B cell (primary cell): ENCODE measurements at regions not wholly inside any gene's neighbourhood (a gene's known extent, or its start where the extent isn't known, plus 50 kb on each side); places are given as distances from the start of the nearest gene placed in this dataset.

Source experiments
- ATAC-seq: fragments of 200-7000 bp; cut with Tn5 transposase; one replicate; pipeline ENCODE4 v1.10.0; 2021; ENCODE audit warnings: low read depth, mild to moderate bottlenecking, moderate number of reproducible peaks, moderate library complexity
- CTCF ChIA-PET: fragments of 350-600 bp; sonication (Branson Sonifier 250); formaldehyde crosslinking; loops from one replicate; lab custom pipeline; 2021; ENCODE audit warnings: antibody characterized with exemption, inconsistent platforms; lab: Charles Lee
- POLR2A ChIA-PET: fragments of 350-600 bp; sonication (Branson Sonifier 250); formaldehyde crosslinking; loops from one replicate; lab custom pipeline; 2021; ENCODE audit warnings: antibody characterized with exemption; lab: Charles Lee
- DNase-seq: peaks from one replicate; pipeline ENCODE4 v3.0.0; 2013
- H2AFZ ChIP-seq: 2 replicates; pipeline ENCODE4 v1.6.1; 2012; ENCODE audit warnings: mild to moderate bottlenecking, low read depth, low read length; ENCODE audit not compliant: insufficient read depth, poor library complexity, severe bottlenecking
- H3K27ac ChIP-seq, 2 donors: 1 replicate in 1 of 2; 2 replicates in 1 of 2; pipeline ENCODE4 v1.5.1; 2012 to 2013; ENCODE audit warnings: low read length in 2 of 2, mild to moderate bottlenecking in 2 of 2, moderate library complexity in 1 of 2
- H3K27me3 ChIP-seq, 4 experiments: fragments of 200-600 bp in 1 of 4; sonication (generic) in 1 of 4; replicated peaks in 1 of 4; 1 replicate in 2 of 4; 2 replicates in 2 of 4; pipeline versions ENCODE4 v1.6.1 to v1.7.0; 2013 to 2016; ENCODE audit warnings: low read length in 3 of 4, mild to moderate bottlenecking in 2 of 4, mixed read lengths in 1 of 4, moderate library complexity in 1 of 4; ENCODE audit not compliant: insufficient read depth in 4 of 4, control insufficient read depth in 3 of 4; ENCODE audit errors: control extremely low read depth in 1 of 4
- H3K36me3 ChIP-seq, 2 experiments: replicated peaks in 1 of 2; 1 replicate in 1 of 2; 2 replicates in 1 of 2; pipeline versions ENCODE4 v1.6.1 to v1.7.1; 2013; ENCODE audit warnings: low read length in 1 of 2; ENCODE audit not compliant: insufficient read depth in 2 of 2, control insufficient read depth in 1 of 2; ENCODE audit errors: control extremely low read depth in 1 of 2, extremely low read depth in 1 of 2
- H3K4me1 ChIP-seq, 2 donors: fragments of 200-600 bp in 1 of 2; sonication (generic) in 1 of 2; 1 replicate in 1 of 2; 2 replicates in 1 of 2; pipeline versions ENCODE4 v1.5.1 to v1.6.1; 2013 to 2017; ENCODE audit warnings: low read length in 2 of 2; ENCODE audit not compliant: control insufficient read depth in 2 of 2, insufficient read depth in 2 of 2
- H3K4me2 ChIP-seq: replicated peaks from 2 replicates; pipeline ENCODE3; 2012; ENCODE audit warnings: mild to moderate bottlenecking, low read depth, low read length; ENCODE audit not compliant: poor library complexity, severe bottlenecking
- H3K4me3 ChIP-seq, 5 experiments: fragments of 200-600 bp in 1 of 5; sonication (generic) in 1 of 5; 1 replicate in 3 of 5; 2 replicates in 2 of 5; pipeline versions ENCODE4 v1.5.1 to v1.7.0; 2011 to 2016; ENCODE audit warnings: low read length in 4 of 5, mild to moderate bottlenecking in 4 of 5, low read depth in 2 of 5, control low read depth in 1 of 5, moderate library complexity in 1 of 5; ENCODE audit not compliant: insufficient read depth in 1 of 5; ENCODE audit errors: control extremely low read depth in 1 of 5, extremely low read depth in 1 of 5
- H3K79me2 ChIP-seq: fragments of 200-600 bp; sonication (generic); one replicate; pipeline ENCODE4 v1.6.0; 2016; ENCODE audit warnings: low read length; ENCODE audit not compliant: control insufficient read depth, insufficient read depth
- H3K9ac ChIP-seq: fragments of 200-600 bp; sonication (generic); 2 replicates; pipeline ENCODE4 v1.6.1; 2017; ENCODE audit warnings: mild to moderate bottlenecking, low read length, moderate library complexity
- H3K9me3 ChIP-seq, 3 donors: one replicate each; pipeline versions ENCODE4 v1.6.1 to v1.7.1; 2013; ENCODE audit warnings: low read length in 2 of 3; ENCODE audit not compliant: control insufficient read depth in 2 of 3, insufficient read depth in 1 of 3; ENCODE audit errors: control extremely low read depth in 1 of 3
- H4K20me1 ChIP-seq: 2 replicates; pipeline ENCODE4 v1.6.0; 2012; ENCODE audit warnings: mild to moderate bottlenecking, low read length; ENCODE audit not compliant: insufficient read depth, control insufficient read depth, poor library complexity, severe bottlenecking
- H3K27ac Mint-ChIP-seq: one replicate; pipeline ENCODE4 v1.8.0; 2021; ENCODE audit warnings: mixed read lengths
- H3K27me3 Mint-ChIP-seq: one replicate; pipeline ENCODE4 v1.8.0; 2021; ENCODE audit warnings: mixed read lengths
- H3K4me1 Mint-ChIP-seq: one replicate; pipeline ENCODE4 v1.8.0; 2021; ENCODE audit warnings: mixed read lengths
- H3K4me3 Mint-ChIP-seq: one replicate; pipeline ENCODE4 v1.8.0; 2021; ENCODE audit warnings: mixed read lengths
- H3K9me3 Mint-ChIP-seq: one replicate; pipeline ENCODE4 v1.8.0; 2022; ENCODE audit warnings: mixed read lengths; ENCODE audit not compliant: insufficient read depth
- EZH2 ChIP-seq: IDR thresholded peaks from 2 replicates; pipeline ENCODE4 v1.6.1; 2012; ENCODE audit warnings: borderline replicate concordance, low read depth, mild to moderate bottlenecking, moderate library complexity, low read length; ENCODE audit not compliant: insufficient read depth, poor library complexity, severe bottlenecking
- WGBS: methylation state at CpG from one replicate; pipeline ENCODE4 v1.1.5; 2013; ENCODE audit warnings: missing lambda C conversion rate; ENCODE audit not compliant: insufficient coverage; 5-methylcytosine and 5-hydroxymethylcytosine counted together
- intact Hi-C: fragments of 100-400 bp; cut with micrococcal nuclease; formaldehyde crosslinking; loops from one replicate; pipeline ENCODE4 v1.10.0; 2022
- TF ChIP-seq, protein P1 (sequence below): fragments of 200-600 bp; IDR thresholded peaks from one replicate; pipeline ENCODE4 v1.8.0; 2022; ENCODE audit warnings: antibody characterized with exemption, mild to moderate bottlenecking

DNA sequence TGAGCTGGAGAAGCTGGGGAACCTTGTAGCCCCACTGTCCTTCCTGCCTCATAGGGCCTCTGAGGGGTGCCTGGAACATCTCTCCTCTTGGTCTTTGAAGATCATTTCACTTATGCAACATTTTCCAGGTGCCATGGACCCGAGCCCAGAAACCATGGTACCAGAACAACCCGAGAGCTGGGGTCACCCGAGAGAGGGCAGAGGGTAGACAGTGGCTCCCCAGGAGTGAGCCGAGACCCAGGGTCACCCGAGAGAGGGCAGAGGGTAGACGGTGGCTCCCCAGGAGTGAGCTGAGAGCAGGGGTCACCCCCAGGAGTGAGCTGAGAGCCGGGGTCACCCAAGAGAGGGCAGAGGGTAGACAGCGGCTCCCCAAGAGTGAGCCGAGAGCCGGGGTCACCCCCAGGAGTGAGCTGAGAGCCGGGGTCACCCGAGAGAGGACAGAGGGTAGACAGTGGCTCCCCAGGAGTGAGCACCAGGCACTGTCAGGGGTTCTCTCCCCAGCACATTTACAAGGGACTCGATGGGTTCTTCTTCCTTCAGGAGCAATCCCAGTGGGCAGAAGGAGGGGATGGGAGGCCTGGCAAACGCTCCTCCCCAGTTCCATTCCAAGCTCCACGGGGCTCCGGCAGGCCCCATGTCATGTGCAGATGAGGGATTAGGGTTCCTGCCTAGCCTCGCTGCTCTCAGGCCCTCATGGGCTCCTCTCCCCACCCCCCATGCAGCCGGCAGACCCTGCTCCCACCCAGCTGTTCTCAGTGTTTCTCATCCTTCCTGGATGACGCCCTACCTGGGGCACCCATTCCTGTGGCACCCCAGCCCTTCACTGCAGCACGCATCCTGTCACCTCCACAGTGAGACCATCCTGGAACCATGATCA lies 163.5 kb downstream of the RTP5 start:
- Histone ChIP-seq H2AFZ (no peak overlapping the region), H3K9ac (no peak overlapping the region), H3K27me3 (peaks cover 0 to 38% (median 5%) of the 10 kb centered on the region in 4 experiments), H4K20me1 (no peaks in the 10 kb centered on the region), H3K4me3 (no peak overlapping the region), H3K36me3 (no peaks in the 10 kb centered on the region), H3K79me2 (no peaks in the 10 kb centered on the region), H3K9me3 (peaks cover 0 to 4% (median 0%) of the 10 kb centered on the region in 3 donors), H3K27ac (no peak overlapping the region), H3K4me2 (no peak overlapping the region), H3K4me1 (peaks cover 10 to 13% of the 10 kb centered on the region in 2 donors)
- H3K9me3 Mint-ChIP-seq = no peaks in the 10 kb centered on the region
- intact Hi-C loops = no loop called here
- DNase-seq (no peak), ATAC-seq (no peak)
- CTCF ChIA-PET = interaction anchor here (1.5 kb wide), 1 partner anchor 13 kb away, joined by 5 read pairs; no protein-coding TSS in a partner anchor
- WGBS = 78% methylated on average over 18 of the region's 20 CpGs
- TF ChIP-seq, protein P1, sequence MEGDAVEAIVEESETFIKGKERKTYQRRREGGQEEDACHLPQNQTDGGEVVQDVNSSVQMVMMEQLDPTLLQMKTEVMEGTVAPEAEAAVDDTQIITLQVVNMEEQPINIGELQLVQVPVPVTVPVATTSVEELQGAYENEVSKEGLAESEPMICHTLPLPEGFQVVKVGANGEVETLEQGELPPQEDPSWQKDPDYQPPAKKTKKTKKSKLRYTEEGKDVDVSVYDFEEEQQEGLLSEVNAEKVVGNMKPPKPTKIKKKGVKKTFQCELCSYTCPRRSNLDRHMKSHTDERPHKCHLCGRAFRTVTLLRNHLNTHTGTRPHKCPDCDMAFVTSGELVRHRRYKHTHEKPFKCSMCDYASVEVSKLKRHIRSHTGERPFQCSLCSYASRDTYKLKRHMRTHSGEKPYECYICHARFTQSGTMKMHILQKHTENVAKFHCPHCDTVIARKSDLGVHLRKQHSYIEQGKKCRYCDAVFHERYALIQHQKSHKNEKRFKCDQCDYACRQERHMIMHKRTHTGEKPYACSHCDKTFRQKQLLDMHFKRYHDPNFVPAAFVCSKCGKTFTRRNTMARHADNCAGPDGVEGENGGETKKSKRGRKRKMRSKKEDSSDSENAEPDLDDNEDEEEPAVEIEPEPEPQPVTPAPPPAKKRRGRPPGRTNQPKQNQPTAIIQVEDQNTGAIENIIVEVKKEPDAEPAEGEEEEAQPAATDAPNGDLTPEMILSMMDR = no peak
- TF ChIP-seq EZH2 = no peak
- H3K4me1 Mint-ChIP-seq = peaks cover 25% of the 10 kb centered on the region
- no peak overlapping the region for H3K4me3 Mint-ChIP-seq
- peaks cover 64% of the 10 kb centered on the region for H3K27me3 Mint-ChIP-seq
- no peak overlapping the region for H3K27ac Mint-ChIP-seq
- POLR2A ChIA-PET = interaction anchor here (0.6 kb wide), 1 partner anchor 14 kb away, joined by 4 read pairs; no protein-coding TSS in a partner anchor

DNA sequence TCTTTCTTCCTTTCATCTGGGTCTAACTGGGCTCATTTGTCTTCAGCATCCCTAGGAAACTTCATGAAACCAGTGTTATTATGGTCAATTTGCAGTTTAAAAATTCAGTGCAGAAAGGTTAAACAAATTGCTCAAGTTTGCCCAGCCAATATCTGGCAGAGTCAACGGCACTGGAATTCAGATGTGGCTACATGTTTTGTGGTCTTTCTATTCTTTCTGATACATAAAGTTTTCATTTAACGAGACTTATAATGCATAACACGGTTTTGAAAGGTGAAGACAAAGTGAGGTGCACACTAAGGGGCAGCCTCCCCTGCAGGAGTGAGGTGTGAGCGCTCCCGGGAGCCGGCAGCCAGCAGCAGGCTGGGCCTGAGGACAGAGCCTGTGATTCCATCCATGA lies 164.6 kb downstream of the RTP5 start:
- no peaks in the 10 kb centered on the region for H3K9me3 Mint-ChIP-seq

More for the DNA sequence above, 164.6 kb downstream of the RTP5 start:
- no peak overlapping the region for H3K4me2 ChIP-seq
- Mint-ChIP-seq H3K27me3 (peaks cover 66% of the 10 kb centered on the region), H3K4me3 (no peak overlapping the region), H3K4me1 (peaks cover 25% of the 10 kb centered on the region), H3K27ac (no peak overlapping the region)
- no peaks in the 10 kb centered on the region for H3K36me3 ChIP-seq
- WGBS = 73% methylated on average over 6 of the region's 6 CpGs
- H3K79me2 ChIP-seq = no peaks in the 10 kb centered on the region
- H2AFZ ChIP-seq = no peak overlapping the region
- DNase-seq (no peak), ATAC-seq (no peak)
- CTCF ChIA-PET = no interaction called here
- H3K9me3 ChIP-seq = peaks cover 0 to 4% (median 0%) of the 10 kb centered on the region in 3 donors
- POLR2A ChIA-PET = no interaction called here
- intact Hi-C loops = no loop called here
- no peak for TF ChIP-seq EZH2
- TF ChIP-seq, protein P1 = no peak
- H3K27me3 ChIP-seq = peaks cover 0 to 42% (median 5%) of the 10 kb centered on the region in 4 experiments
- H3K9ac ChIP-seq = no peak overlapping the region
- peaks cover 10 to 13% of the 10 kb centered on the region in 2 donors for H3K4me1 ChIP-seq
- H3K4me3 ChIP-seq = no peak overlapping the region
- no peaks in the 10 kb centered on the region for H4K20me1 ChIP-seq
- H3K27ac ChIP-seq = no peak overlapping the region
